HG03066 (cell line): ENCODE measurements at regions not wholly inside any gene's neighbourhood (a gene's known extent, or its start where the extent isn't known, plus 50 kb on each side); places are given as distances from the start of the nearest gene placed in this dataset.

Source experiments
- ATAC-seq: cut with Tn5 transposase; IDR thresholded peaks from one replicate; pipeline ENCODE4 v1.9.1; 2021; ENCODE audit warnings: low read depth; ENCODE audit not compliant: unreplicated experiment

DNA sequence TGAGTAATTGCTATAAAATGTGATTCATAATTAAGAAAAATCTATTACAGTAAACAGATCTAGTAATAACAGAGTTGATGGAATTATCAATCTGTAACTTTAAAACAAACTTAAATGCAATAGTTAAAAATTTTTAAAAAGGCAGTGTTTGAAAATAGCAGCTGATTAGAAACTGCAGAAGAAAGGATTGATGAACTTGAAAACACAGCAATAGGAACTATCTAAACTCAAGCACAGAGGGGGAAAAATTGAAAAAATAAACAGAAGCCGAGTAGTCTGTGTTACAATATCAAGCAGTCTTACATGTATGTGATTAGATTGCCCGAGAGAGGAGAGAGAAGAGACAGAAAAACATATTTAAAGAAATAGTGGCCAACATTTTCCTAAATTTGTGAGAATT is 569.0 kb upstream of the B3GALT2 start:
- ATAC-seq: no peak

DNA sequence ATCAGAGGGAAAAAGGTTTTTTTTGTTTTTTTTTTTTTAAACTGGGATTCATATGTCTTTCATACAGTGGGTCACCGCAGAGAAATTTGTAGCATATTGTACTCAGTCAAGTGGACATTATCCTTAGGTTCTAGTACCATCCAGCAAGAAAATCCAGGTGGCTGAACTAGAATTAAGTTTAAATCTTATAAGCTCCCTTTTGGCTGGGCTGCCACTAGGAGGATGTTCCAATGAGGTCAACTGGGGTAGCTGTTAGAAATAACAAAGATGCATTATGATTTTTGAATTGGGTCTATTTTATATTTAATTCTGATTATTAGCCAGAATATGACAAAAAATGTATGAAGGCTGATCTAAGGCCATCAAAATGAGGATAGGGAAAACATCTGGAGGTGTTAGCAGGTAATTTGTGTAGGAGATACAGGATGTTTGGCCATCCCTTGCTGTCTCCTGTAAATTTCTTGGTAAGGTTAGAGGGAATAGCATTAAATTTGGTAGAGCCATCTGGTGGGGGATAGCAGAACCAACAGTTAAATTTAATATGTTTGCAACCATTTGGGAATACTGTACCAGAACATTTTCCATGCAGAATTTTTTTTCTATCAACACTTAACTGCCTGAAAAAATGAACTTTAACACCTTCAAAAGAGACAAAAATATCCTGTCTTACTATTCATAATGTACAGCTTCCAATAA is 568.5 kb upstream of the B3GALT2 start:
- ATAC-seq: no peak

DNA sequence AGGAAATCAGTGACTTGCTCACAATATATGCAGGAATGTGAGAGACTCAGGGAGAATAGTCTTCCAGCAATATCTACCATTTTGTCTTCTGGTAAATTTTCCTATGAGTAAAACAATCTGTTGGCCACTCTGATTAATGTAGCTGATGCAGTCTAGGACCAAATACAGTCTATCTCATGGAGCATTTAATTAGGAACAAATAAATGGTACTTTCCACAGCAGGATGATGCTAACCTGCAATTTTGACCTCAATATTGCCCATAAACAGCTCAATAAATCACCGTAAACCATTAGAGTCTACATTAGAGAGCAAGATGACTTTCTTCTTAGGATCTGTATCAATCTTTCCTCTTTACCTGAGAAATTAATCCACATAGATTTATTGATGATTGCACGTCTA is 567.7 kb upstream of the B3GALT2 start:
- ATAC-seq: no peak

DNA sequence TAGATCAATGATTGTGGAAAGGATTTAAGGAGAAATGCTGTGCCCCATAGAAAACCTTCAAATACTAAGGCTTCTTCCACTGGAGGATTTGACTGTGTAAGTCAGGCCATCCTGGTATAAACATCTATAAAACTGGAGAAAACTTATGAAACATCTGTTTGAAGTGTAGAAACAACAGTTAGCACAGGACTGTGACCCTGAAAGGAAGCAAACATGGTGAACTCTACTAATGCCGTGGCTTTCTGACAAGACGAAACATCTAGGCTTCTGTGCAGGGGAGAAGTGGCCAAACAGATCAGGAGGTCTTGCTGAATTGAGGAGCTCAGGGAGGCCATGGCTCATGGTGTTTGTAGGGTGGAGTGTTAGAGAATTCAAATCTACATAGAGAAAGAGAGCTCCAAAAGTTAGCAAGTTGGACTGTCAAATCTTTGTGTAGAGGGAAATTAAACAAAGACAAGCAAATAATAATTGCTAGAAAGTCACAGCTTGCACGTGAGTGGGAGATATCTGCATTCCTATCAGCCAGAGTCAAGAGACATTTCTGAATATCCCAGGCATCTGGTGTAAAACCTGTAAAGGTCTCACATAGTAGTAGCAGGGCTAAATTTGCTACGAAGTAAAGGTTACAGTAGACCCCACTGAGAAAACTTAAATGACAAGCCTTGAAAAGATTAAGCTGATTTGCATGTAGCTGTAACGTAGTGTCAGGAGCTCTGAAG is 566.8 kb upstream of the B3GALT2 start:
- ATAC-seq: no peak

DNA sequence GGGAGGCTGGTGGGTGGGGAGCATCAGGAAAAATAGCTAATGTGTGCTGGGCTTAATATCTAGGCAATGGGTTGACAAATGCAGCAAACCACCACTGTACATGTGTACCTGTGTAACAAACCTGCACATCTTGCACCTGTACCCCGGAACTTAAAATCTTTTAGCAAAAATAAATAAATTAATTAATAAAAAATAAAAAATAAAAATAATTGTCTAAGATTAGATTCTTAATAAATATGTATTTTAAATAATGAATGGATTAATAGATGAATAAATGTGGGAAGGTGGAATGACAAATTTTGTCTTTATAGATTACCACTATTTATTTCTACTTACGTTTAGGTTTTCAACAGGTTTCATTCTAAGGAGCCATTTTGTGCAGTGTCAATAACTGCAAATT is 563.5 kb upstream of the B3GALT2 start:
- no peak for ATAC-seq

DNA sequence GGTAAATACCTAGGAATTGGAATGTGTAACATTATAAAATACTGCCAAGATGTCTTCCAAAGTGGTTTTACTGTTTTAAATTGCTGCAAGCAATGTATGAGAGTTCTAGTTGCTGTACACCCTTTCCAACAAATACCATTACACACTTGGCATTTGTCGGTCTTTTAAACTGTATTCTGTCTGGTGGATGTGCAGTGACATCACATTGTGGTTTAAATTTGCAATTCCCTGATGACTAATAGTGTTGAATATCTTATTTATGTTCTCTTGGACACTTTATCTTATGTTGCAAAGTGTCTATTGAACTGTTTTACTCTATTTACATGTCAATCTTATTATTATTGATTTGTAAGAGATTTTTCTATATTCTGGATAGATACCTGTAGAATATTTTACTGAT is 561.2 kb upstream of the B3GALT2 start:
- ATAC-seq: no peak

DNA sequence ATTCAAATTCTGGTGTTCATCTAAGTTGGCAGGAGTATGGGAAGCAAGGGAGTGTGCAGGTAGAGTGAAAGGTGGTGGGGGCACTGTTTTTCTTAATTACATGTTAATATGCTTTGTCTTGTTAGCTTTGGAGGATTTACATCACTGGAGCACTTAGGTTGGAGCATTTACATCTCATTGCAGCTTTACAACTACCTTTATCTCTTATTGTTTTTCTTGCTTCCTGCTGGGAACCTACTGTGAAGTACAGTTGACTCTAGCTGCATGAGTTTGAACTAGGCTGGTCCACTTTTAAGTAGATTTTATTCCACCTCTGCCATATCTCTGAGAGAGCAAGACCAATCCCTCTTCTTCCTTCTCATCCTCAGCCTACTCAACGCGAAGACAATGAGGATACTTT is 554.8 kb upstream of the B3GALT2 start:
- ATAC-seq: no peak

DNA sequence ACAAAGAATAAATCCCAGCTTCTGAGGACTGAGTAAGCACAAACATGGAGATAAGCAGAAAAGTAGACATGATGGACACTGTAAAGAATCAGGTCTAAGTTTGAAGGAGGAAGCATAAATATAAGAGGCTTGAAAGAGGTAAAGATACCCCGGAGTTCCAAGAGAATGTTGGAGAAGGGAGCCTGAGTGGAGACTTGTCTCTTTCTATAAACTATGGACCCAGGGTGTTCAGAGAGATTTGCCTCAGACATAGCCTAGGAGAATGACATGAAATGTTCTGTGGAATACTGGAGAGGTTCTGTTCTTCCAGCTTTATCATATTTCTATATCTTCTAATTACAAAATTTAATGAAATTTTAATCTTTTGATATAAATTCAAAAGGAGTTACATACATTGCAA is 554.3 kb upstream of the B3GALT2 start:
- ATAC-seq: no peak

DNA sequence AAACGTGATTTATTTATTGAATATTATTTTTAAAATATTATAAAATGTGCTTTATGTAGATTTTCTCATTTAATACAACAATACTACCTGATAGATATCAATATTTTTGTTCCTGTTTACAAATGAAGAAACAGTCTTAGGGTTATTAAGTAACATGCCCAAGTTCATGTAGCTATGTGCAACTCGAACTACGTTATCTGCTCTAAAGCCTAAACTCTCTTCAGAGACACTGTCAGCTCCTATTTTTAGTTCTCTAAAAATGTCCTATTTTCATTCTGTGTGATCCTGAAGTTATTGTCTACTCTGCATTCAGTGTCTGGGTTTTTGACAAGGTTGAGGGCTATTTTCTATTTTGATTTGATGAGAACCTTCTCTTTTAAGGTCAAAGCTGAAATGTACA is 550.1 kb upstream of the B3GALT2 start:
- no peak for ATAC-seq

DNA sequence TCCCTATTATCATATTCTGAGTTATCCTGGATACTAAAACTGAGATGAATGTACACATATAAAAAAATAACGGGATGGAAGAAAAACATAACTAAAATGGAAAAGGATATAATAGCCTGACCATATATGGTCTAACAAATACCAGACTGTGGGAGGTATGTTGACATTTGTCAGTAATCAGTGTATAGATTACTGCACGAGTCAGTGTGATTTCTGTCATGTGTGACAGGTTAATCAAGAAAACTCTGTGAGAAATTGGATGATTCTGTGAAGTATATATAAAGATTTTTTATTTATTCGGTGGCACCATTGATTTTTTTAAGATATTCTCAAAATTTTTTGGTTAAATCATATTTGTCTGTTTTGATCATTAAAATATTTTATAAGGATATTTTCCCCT is 547.3 kb upstream of the B3GALT2 start:
- no peak for ATAC-seq

DNA sequence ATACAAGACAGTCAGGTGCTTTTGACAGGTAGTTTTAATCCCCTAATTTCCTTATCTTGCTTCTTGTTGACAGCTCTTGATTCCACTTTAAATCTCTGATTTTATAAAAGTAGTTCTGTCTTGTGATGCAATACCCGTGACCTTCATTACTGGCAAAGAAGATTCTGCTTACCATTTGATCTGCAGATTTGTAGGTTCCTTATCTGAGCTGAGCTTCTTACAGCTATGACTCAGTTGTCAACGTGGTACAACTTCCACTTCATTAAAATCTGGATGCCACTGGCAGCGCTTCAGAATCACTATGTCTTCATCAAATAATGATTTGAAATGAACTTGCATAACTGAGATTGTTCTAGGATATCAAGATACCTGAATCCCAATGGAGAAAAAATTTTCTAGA is 543.6 kb upstream of the B3GALT2 start:
- ATAC-seq: no peak

DNA sequence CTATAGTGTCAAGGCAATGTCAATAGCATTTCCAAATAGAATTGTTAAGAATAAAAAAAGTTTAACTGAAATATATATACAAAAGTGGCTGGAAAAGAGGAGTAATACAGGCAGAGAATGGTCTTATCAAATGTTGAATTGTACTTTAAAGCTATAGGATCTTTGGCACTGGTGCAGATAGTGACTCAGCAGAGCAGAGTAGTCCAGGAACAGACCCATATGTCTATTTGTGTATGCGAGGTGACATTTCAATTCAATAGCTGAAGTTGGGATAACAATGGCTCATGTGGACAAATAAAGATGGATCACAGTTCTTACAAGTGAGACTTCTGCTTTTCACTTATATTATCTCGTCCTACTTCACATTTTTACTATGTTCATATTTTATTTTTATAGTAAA is 543.0 kb upstream of the B3GALT2 start:
- ATAC-seq: no peak

DNA sequence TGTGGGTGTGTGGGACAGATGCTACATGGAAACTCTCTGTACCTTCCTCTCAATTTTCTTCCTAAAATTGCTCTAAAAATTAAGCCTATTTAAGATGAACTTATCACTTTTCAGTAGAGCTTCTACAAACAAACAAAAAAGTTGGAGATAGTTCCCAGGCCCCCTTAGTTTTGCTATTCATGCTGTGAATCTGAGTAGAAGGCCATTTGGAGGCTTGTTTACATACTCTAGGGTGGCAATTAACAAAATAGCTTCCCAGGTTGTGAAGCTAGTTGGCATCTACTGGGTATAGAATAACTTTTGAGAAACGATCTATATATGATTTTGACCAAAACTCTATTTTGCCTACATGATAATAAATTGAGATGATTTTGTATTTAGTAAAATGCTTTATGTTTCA is 541.4 kb upstream of the B3GALT2 start:
- ATAC-seq: no peak

DNA sequence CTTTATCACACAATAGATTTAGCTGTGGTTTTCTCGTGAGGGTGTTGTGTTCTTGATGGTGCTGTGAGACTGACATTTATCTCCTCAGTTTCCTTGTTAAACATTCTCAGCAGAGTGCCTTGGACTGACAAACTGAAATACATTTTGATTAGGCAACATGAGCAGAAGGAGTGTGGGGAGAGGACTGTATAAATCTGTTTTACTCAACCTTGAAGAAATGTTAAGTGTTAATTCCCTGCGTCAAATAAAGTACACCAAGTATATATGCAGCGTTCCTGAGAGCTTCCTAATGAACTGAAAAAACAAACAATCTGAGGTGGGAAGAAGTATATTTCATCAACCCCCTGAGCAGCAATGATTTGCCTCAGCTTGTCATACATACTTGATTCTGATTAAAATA is 540.3 kb upstream of the B3GALT2 start:
- no peak for ATAC-seq

DNA sequence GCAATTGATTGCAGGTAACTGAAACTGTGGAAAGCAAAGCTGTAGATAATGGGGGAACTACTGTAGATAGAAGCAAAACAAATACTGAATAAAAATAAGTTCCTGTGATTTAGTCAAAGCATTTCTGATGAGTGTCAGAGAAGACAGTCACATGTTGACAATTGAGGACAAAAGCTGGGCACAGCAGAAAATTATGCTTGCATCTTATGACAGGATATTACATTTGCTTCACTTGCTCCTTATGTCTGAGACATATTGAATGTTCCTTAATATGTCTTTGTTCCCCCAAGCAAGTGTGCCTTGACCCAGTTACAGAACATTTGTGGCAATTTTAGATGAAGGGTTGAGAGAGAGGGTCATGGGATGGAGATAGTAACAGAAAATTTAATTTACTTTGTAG is 526.0 kb upstream of the B3GALT2 start:
- no peak for ATAC-seq

DNA sequence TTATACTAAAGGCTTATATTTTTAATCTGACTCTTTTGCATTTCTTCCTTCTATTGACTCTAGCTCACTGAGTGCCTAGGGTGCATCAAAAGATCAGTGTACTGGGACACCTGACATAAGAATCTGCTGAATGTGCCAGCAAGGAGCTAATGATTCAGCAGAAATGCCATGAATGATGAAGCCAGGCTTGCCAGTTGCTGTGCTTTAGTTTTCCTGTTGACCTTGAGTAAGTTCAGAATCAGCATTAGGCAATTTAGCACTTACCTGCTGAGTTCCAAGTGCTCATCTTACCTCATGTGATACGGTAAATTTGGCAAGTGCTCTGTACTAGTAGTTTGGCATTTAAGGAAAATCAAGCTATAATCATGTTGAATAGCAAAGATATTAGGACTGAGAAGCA is 523.2 kb upstream of the B3GALT2 start:
- no peak for ATAC-seq

DNA sequence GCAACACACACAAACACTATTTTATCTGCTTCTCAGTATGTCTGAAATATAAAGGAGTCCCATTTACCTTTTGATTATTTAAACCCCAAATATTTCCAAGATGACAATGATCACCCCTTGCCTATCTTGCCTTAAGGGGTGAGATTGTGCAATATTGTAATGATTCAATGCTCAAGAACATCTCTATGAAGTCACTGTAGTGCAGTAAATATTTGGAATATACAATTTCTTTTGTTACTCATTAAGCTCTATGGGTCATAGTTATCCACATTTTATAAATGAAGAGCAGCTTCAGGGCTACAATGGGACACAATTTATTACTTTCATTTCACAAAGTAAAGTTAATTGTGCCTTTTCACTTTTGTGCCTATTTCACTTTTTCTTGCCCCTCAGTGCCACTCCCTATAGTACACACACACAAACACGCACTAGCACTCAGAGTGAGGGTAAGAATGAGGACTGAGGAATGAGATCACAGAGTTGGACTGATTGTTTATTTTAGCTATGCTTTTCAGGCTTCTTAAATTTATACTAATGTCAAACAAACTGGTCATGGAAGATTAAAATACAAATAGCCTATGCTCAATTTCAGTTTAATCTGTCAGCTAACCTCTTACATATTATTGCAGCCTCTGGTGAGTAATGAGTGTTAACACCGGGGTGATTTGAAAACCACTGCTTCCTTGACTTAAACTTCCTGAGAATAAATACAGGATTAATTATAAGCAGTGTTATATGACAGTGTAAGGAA is 521.0 kb upstream of the B3GALT2 start:
- no peak for ATAC-seq

DNA sequence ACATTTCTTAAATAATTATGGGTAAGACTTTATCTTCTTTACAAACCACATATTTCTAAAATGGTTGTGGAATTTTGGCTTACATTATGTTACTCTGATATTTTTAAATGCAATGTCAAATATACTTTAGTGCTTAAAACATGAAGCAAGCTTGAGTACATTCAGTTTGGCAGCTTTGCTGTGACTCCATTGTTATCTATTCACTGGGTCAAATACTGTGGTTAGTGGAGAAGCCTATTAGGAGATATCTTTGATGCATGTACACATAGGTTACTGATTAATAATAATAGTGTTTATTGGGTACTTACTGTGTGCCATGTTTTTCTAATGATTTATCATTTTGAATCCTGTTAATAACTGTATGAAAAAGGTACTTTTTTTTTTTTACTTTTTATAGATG is 520.4 kb upstream of the B3GALT2 start:
- ATAC-seq: no peak

DNA sequence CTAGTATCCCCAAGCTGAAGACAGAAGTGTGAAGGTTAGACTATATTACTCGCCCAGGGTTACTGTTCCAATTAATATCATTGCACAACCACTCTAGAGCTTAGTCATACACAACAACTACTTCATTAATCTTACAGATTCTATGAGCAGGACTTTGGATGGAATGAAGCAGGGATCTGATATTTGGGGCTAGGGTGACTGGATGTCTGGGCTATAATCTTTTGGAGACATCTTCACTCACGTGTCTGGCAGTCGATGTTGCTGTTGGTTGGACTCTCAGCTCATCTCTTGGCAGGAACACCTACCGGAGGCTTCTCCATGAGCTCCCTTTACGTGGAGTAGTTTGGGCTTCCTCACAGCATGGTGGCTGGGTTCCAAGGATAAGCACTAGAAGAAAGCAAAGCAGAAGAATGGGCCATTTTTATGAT is 519.2 kb upstream of the B3GALT2 start:
- no peak for ATAC-seq

DNA sequence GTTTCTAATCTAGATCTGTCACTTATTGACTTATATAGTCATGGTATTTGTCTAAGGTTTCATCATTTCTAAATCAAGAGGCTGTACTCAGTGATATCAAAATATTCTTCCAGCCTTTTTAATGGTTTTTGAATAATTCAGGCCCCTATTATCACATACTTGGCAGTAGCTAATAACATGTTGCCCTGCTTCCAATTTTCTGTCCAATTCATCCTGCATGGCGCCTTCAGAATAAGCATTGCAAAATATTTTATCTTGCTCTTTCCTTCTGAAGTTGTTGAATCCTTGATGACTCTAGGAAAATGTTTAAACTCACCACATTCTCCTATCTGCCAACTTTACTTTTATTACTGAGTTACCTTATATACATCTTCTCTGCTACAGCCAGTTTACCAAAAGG is 517.2 kb upstream of the B3GALT2 start:
- ATAC-seq: no peak

DNA sequence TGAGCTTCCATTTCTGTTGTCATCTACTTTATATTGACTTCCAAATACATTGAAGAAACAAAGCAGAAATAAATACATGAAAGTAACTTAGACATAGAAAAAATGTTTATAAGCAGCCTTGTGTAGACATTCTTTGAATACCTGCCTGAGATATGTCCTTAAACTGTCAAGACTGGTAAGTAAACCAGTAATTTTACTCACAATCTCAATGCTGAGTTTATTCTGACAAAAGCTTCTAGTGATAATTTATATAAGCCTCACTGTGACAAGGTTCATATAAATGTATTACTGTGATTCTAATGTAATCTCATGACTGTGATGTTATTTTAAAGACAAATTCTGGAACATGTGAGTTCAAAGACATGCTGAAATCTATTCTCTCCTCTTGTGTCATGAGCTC is 516.7 kb upstream of the B3GALT2 start:
- no peak for ATAC-seq

DNA sequence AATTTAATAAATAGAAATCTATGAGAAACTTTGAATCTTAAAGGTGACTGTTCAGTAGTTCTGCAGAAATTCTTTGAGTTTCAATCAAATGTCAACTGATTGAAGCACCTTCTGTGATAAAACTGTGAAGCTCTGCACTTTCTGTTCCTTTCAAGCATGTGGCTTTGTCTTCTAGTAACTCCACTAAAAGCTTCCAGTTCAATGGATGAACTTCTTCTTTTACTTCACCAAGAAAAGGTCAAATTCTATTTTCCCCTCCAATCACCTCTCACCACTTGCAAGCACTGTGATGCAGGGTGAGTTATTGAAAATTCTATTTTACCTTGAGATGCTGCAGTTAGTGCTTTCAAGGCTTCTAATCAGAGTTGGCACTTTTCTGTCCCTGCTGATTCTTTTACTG is 515.3 kb upstream of the B3GALT2 start:
- no peak for ATAC-seq
